ENCODE measurements at regions not wholly inside any gene's neighbourhood (a gene's known extent, or its start where the extent isn't known, plus 50 kb on each side); places are given as distances from the start of the nearest gene placed in this dataset.

DNA sequence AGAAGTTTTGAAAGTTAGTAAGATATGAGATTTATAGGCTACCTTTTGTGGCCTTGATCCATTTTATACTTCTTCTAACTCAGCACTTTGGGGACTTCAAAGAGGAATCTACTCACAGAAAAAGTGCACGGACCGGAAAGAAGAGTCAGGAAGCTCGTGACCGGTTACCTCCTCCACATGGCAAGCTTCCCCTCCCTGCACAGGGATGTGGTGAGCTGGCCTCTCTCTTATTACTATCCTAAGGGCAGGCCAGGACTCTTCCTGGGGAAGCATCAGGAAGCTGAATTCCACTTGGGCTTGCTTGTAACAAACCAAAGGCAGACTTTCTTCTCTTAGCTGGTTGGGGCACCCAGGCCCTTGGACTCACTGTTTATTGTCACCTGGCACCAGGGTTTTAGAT lies 170.8 kb upstream of the GLI3 start:
- TF ChIP-seq CTCF (IDR thresholded peaks at IDR 0.05; ENCODE audit: poor library complexity, severe bottlenecking) (no peak), SMC3 (conservative IDR thresholded peaks at IDR 0.05; ENCODE audit: poor library complexity) (no peak), MXI1 (conservative IDR thresholded peaks at IDR 0.05; ENCODE audit: poor library complexity, severe bottlenecking) (no peak), POLR2AphosphoS5 (IDR thresholded peaks at IDR 0.05) (no peak)
- no peaks in the 10 kb centered on the region for H3K9me2 ChIP-seq (ENCODE audit: insufficient read depth, low read length)
- no peak overlapping the region for H2AFZ ChIP-seq (ENCODE audit: low read depth, low read length)

GRCh38 chr7:42407021-42407710 lies 170.2 kb upstream of the GLI3 start:
- no peak overlapping the region for H3K4me3 ChIP-seq (ENCODE audit: low read length)
- H3K36me3 ChIP-seq (ENCODE audit: insufficient read depth, low read length) = no peaks in the 10 kb centered on the region
- no peak overlapping the region for H3K27ac ChIP-seq (ENCODE audit: low read length)
- TF ChIP-seq SMC3 (conservative IDR thresholded peaks at IDR 0.05; ENCODE audit: poor library complexity) = no peak
- no peak for TF ChIP-seq EP300 (conservative IDR thresholded peaks at IDR 0.05; ENCODE audit: poor library complexity, severe bottlenecking)
- no peak for TF ChIP-seq CTCF (IDR thresholded peaks at IDR 0.05; ENCODE audit: poor library complexity, severe bottlenecking)
- TF ChIP-seq, protein P1, sequence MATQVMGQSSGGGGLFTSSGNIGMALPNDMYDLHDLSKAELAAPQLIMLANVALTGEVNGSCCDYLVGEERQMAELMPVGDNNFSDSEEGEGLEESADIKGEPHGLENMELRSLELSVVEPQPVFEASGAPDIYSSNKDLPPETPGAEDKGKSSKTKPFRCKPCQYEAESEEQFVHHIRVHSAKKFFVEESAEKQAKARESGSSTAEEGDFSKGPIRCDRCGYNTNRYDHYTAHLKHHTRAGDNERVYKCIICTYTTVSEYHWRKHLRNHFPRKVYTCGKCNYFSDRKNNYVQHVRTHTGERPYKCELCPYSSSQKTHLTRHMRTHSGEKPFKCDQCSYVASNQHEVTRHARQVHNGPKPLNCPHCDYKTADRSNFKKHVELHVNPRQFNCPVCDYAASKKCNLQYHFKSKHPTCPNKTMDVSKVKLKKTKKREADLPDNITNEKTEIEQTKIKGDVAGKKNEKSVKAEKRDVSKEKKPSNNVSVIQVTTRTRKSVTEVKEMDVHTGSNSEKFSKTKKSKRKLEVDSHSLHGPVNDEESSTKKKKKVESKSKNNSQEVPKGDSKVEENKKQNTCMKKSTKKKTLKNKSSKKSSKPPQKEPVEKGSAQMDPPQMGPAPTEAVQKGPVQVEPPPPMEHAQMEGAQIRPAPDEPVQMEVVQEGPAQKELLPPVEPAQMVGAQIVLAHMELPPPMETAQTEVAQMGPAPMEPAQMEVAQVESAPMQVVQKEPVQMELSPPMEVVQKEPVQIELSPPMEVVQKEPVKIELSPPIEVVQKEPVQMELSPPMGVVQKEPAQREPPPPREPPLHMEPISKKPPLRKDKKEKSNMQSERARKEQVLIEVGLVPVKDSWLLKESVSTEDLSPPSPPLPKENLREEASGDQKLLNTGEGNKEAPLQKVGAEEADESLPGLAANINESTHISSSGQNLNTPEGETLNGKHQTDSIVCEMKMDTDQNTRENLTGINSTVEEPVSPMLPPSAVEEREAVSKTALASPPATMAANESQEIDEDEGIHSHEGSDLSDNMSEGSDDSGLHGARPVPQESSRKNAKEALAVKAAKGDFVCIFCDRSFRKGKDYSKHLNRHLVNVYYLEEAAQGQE (IDR thresholded peaks at IDR 0.05; ENCODE audit: borderline replicate concordance) = no peak
- TF ChIP-seq RAD21 (conservative IDR thresholded peaks at IDR 0.05) = no peak
- TF ChIP-seq MXI1 (conservative IDR thresholded peaks at IDR 0.05; ENCODE audit: poor library complexity, severe bottlenecking) = no peak
- TF ChIP-seq POLR2AphosphoS5 (IDR thresholded peaks at IDR 0.05) = no peak
- no peak for TF ChIP-seq TAF1 (IDR thresholded peaks at IDR 0.05; ENCODE audit: low read depth)
- no peak for TF ChIP-seq EZH2 (IDR thresholded peaks at IDR 0.05; ENCODE audit: borderline replicate concordance, insufficient read depth, low read length, poor library complexity, severe bottlenecking)
- no peak overlapping the region for H3K9ac ChIP-seq (ENCODE audit: low read length)
- no peaks in the 10 kb centered on the region for H3K27me3 ChIP-seq (ENCODE audit: insufficient read depth, low read depth, low read length)
- no peak overlapping the region for H2AFZ ChIP-seq (ENCODE audit: low read depth, low read length)
- H3K79me2 ChIP-seq (replicated peaks; ENCODE audit: insufficient read depth, low read length) = no peaks in the 10 kb centered on the region
- H4K20me1 ChIP-seq (ENCODE audit: insufficient read depth) = no peaks in the 10 kb centered on the region
- no peaks in the 10 kb centered on the region for H3K9me2 ChIP-seq (ENCODE audit: insufficient read depth, low read length)
- no peaks in the 10 kb centered on the region for H3K9me3 ChIP-seq (ENCODE audit: low read length)
- H3F3A ChIP-seq (ENCODE audit: insufficient read depth, low read length, poor library complexity, severe bottlenecking) = no peaks in the 10 kb centered on the region
- H3K4me2 ChIP-seq (ENCODE audit: low read length) = no peak overlapping the region

More for the DNA sequence above, 170.8 kb upstream of the GLI3 start:
- Histone ChIP-seq H3K27ac (ENCODE audit: low read length) (no peak overlapping the region), H3K36me3 (ENCODE audit: insufficient read depth, low read length) (no peaks in the 10 kb centered on the region), H3K4me2 (ENCODE audit: low read length) (no peak overlapping the region), H3K79me2 (replicated peaks; ENCODE audit: insufficient read depth, low read length) (no peaks in the 10 kb centered on the region), H4K20me1 (ENCODE audit: insufficient read depth) (no peaks in the 10 kb centered on the region), H3K9me3 (ENCODE audit: low read length) (no peaks in the 10 kb centered on the region), H3F3A (ENCODE audit: insufficient read depth, low read length, poor library complexity, severe bottlenecking) (no peaks in the 10 kb centered on the region), H3K27me3 (ENCODE audit: insufficient read depth, low read depth, low read length) (no peaks in the 10 kb centered on the region), H3K9ac (ENCODE audit: low read length) (no peak overlapping the region), H3K4me3 (ENCODE audit: low read length) (no peak overlapping the region)

All from neural cell (in vitro differentiated cells).